ENCODE measurements at regions not wholly inside any gene's neighbourhood (a gene's known extent, or its start where the extent isn't known, plus 50 kb on each side); places are given as distances from the start of the nearest gene placed in this dataset.

- no peak for TF ChIP-seq CTCF (IDR thresholded peaks at IDR 0.05)
- no peak for TF ChIP-seq POLR2A (IDR thresholded peaks at IDR 0.05)
Measured at GRCh38 chr5:1636981-1637638, 113.3 kb upstream of the LPCAT1 start.

Data from heart left ventricle (tissue), 13 donors.